ENCODE measurements at regions not wholly inside any gene's neighbourhood (a gene's known extent, or its start where the extent isn't known, plus 50 kb on each side); places are given as distances from the start of the nearest gene placed in this dataset.

- TF ChIP-seq POLR2AphosphoS5 (IDR thresholded peaks at IDR 0.05; ENCODE audit: low read depth, low read length): no peak
- no peak for TF ChIP-seq POLR2A (IDR thresholded peaks at IDR 0.05; ENCODE audit: low read depth, low read length)
- TF ChIP-seq TAF1 (IDR thresholded peaks at IDR 0.05; ENCODE audit: borderline replicate concordance, low read depth, low read length): no peak
Observed at GRCh38 chr1:185396126-185396525, 79.1 kb upstream of the IVNS1ABP start.
